DMS 273 (cell line): ENCODE measurements at regions not wholly inside any gene's neighbourhood (a gene's known extent, or its start where the extent isn't known, plus 50 kb on each side); places are given as distances from the start of the nearest gene placed in this dataset.
"Not testable (repeated sequence)": the region's sequence is repeated elsewhere in the genome, so short reads cannot be mapped to it uniquely, and the experiment has no call there.

Source experiments
- DNase-seq: peaks from one replicate; lab custom pipeline; 2025; ENCODE audit not compliant: unreplicated experiment; lab: John Stamatoyannopoulos, UW

- DNase-seq, result no peak
Observed at GRCh38 chr10:118805146-118805545, 50.4 kb upstream of the CACUL1 start.

- DNase-seq, result no peak
Observed at GRCh38 chr10:118807512-118808305, 52.9 kb upstream of the CACUL1 start.

- no peak for DNase-seq
Observed at GRCh38 chr10:118808601-118809356, 54.0 kb upstream of the CACUL1 start.

GRCh38 chr10:118809357-118810220, 54.8 kb upstream of the CACUL1 start:
- no peak for DNase-seq

GRCh38 chr10:118810796-118811505, 56.2 kb upstream of the CACUL1 start:
- DNase-seq, result no peak

- DNase-seq, result no peak
Observed at GRCh38 chr10:118811675-118812392, 57.1 kb upstream of the CACUL1 start.

- no peak for DNase-seq
Observed at GRCh38 chr10:118812393-118812740, 57.6 kb upstream of the CACUL1 start.

GRCh38 chr10:118813001-118813400, 58.2 kb upstream of the CACUL1 start:
- not testable (repeated sequence) for DNase-seq

GRCh38 chr10:118816471-118817168, 61.9 kb upstream of the CACUL1 start:
- DNase-seq, result peak; percentile 22

- peak; percentile 50 for DNase-seq
Observed at GRCh38 chr10:118817328-118818068, 62.7 kb upstream of the CACUL1 start.

- DNase-seq, result peak; percentile 99
Observed at GRCh38 chr10:118818621-118819221, 64.0 kb upstream of the CACUL1 start.

GRCh38 chr10:118820326-118821116, 65.8 kb upstream of the CACUL1 start:
- peak; percentile 72 for DNase-seq

- no peak for DNase-seq
Observed at GRCh38 chr10:118823256-118823907, 68.6 kb upstream of the CACUL1 start.

GRCh38 chr10:118827053-118827452, 72.3 kb upstream of the CACUL1 start:
- peak; percentile 42 for DNase-seq

- DNase-seq, result peak; percentile 9
Observed at GRCh38 chr10:118827466-118828155, 72.8 kb upstream of the CACUL1 start.

- DNase-seq, result peak; percentile 74
Observed at GRCh38 chr10:118832241-118832651, 77.5 kb upstream of the CACUL1 start.
